ENCODE measurements at regions not wholly inside any gene's neighbourhood (a gene's known extent, or its start where the extent isn't known, plus 50 kb on each side); places are given as distances from the start of the nearest gene placed in this dataset.

DNA sequence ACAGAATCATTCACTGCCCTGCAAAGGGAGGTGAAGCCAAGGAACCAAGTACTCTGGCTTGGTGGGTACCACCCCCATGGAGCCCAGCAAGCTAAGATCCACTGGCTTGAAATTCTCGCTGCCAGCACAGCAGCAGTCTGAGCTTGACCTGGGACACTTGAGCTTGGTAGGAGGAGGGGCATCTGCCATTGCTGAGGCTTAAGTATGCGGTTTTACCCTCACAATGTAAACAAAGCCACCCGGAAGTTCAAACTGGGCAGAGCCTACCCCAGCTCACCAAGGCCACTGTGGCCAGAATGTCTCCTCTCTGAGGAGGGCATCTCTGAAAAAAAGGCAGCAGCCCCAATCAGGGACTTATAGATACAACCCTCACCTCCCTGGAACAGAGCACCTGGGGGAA, 1050.0 kb upstream of the GHITM start (continued):
- TF ChIP-seq, protein P1, sequence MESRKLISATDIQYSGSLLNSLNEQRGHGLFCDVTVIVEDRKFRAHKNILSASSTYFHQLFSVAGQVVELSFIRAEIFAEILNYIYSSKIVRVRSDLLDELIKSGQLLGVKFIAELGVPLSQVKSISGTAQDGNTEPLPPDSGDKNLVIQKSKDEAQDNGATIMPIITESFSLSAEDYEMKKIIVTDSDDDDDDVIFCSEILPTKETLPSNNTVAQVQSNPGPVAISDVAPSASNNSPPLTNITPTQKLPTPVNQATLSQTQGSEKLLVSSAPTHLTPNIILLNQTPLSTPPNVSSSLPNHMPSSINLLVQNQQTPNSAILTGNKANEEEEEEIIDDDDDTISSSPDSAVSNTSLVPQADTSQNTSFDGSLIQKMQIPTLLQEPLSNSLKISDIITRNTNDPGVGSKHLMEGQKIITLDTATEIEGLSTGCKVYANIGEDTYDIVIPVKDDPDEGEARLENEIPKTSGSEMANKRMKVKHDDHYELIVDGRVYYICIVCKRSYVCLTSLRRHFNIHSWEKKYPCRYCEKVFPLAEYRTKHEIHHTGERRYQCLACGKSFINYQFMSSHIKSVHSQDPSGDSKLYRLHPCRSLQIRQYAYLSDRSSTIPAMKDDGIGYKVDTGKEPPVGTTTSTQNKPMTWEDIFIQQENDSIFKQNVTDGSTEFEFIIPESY (IDR thresholded peaks at IDR 0.05; ENCODE audit: extremely low read depth, insufficient replicate concordance, low read length), result no peak
- TF ChIP-seq TCF7L2 (IDR thresholded peaks at IDR 0.05; ENCODE audit: borderline replicate concordance, extremely low read depth, insufficient read depth, insufficient read length), result no peak
- no peak for TF ChIP-seq RAD21 (IDR thresholded peaks at IDR 0.05; ENCODE audit: low read depth)

DNA sequence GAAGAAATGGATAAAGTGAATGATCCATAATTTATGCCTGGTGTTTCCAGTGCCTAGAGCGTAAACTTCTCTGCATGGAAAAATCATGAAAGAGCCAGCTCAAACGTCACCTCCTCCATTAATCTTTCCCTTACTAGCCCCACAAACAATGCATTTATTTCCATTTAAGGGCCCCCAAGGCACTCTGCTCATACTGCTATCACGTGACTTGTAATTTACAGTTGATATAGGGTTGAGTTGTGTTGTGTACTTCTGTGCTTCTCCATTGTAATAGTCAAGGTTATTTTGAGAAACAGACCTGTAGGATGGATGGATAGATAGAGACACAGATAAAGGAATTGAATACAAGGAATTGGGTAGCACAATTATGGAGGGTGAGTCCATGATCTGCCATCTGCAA, 1034.7 kb upstream of the GHITM start:
- RAD21 ChIA-PET (ENCODE audit: low non-redundant PET in 1 of 2, low total read pairs in 2 of 2, uncharacterized antibody in 2 of 2, unreplicated experiment in 2 of 2), result no interaction called here
- no peak overlapping the region for H2AFZ ChIP-seq (ENCODE audit: low read depth, low read length, poor library complexity, severe bottlenecking)
- BruUV-seq (replicated peaks), result no TSS peak

More for the DNA sequence above, 1034.7 kb upstream of the GHITM start:
- DNase-seq (ENCODE audit: low read depth, low spot score) (no peak), ATAC-seq (no peak)
- no peaks in the 10 kb centered on the region for H3K27me3 ChIP-seq (ENCODE audit: insufficient read depth, low read length)
- H4K20me1 ChIP-seq (ENCODE audit: insufficient read depth), result no peaks in the 10 kb centered on the region
- TF ChIP-seq POLR2AphosphoS5 (IDR thresholded peaks at IDR 0.05; ENCODE audit: low read depth, low read length), result no peak
- no peak for TF ChIP-seq EZH2 (IDR thresholded peaks at IDR 0.05)
- TF ChIP-seq, protein P2, sequence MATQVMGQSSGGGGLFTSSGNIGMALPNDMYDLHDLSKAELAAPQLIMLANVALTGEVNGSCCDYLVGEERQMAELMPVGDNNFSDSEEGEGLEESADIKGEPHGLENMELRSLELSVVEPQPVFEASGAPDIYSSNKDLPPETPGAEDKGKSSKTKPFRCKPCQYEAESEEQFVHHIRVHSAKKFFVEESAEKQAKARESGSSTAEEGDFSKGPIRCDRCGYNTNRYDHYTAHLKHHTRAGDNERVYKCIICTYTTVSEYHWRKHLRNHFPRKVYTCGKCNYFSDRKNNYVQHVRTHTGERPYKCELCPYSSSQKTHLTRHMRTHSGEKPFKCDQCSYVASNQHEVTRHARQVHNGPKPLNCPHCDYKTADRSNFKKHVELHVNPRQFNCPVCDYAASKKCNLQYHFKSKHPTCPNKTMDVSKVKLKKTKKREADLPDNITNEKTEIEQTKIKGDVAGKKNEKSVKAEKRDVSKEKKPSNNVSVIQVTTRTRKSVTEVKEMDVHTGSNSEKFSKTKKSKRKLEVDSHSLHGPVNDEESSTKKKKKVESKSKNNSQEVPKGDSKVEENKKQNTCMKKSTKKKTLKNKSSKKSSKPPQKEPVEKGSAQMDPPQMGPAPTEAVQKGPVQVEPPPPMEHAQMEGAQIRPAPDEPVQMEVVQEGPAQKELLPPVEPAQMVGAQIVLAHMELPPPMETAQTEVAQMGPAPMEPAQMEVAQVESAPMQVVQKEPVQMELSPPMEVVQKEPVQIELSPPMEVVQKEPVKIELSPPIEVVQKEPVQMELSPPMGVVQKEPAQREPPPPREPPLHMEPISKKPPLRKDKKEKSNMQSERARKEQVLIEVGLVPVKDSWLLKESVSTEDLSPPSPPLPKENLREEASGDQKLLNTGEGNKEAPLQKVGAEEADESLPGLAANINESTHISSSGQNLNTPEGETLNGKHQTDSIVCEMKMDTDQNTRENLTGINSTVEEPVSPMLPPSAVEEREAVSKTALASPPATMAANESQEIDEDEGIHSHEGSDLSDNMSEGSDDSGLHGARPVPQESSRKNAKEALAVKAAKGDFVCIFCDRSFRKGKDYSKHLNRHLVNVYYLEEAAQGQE (IDR thresholded peaks at IDR 0.05; ENCODE audit: low read depth), result no peak
- TF ChIP-seq EGR1 (IDR thresholded peaks at IDR 0.05; ENCODE audit: low read depth), result no peak
- TF ChIP-seq, protein P3, sequence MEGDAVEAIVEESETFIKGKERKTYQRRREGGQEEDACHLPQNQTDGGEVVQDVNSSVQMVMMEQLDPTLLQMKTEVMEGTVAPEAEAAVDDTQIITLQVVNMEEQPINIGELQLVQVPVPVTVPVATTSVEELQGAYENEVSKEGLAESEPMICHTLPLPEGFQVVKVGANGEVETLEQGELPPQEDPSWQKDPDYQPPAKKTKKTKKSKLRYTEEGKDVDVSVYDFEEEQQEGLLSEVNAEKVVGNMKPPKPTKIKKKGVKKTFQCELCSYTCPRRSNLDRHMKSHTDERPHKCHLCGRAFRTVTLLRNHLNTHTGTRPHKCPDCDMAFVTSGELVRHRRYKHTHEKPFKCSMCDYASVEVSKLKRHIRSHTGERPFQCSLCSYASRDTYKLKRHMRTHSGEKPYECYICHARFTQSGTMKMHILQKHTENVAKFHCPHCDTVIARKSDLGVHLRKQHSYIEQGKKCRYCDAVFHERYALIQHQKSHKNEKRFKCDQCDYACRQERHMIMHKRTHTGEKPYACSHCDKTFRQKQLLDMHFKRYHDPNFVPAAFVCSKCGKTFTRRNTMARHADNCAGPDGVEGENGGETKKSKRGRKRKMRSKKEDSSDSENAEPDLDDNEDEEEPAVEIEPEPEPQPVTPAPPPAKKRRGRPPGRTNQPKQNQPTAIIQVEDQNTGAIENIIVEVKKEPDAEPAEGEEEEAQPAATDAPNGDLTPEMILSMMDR (IDR thresholded peaks at IDR 0.05 in 2 of 3, conservative IDR thresholded peaks at IDR 0.05 in 1 of 3; ENCODE audit: borderline replicate concordance in 1 of 3, insufficient read depth in 1 of 3, low read depth in 2 of 3, low read length in 2 of 3), result no peak
- TF ChIP-seq ELF1 (IDR thresholded peaks at IDR 0.05; ENCODE audit: borderline replicate concordance, low read depth), result no peak
- TF ChIP-seq, protein P4, sequence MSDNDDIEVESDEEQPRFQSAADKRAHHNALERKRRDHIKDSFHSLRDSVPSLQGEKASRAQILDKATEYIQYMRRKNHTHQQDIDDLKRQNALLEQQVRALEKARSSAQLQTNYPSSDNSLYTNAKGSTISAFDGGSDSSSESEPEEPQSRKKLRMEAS (IDR thresholded peaks at IDR 0.05), result no peak
- no peak for TF ChIP-seq FOSL1 (IDR thresholded peaks at IDR 0.05; ENCODE audit: low read depth)
- TF ChIP-seq SIN3A (IDR thresholded peaks at IDR 0.05; ENCODE audit: low read depth), result no peak
- TF ChIP-seq POLR2A (IDR thresholded peaks at IDR 0.05; ENCODE audit: borderline replicate concordance, extremely low read depth, insufficient read depth, insufficient read length), result no peak
- TF ChIP-seq ZNF274 (IDR thresholded peaks at IDR 0.05; ENCODE audit: low read depth, low read length), result no peak
- no peak for TF ChIP-seq CBX3 (IDR thresholded peaks at IDR 0.05; ENCODE audit: low read depth)
- TF ChIP-seq JUND (IDR thresholded peaks at IDR 0.05), result no peak
- TF ChIP-seq, protein P1 (IDR thresholded peaks at IDR 0.05; ENCODE audit: extremely low read depth, insufficient replicate concordance, low read length), result no peak
- no peak overlapping the region for H3K4me2 ChIP-seq (ENCODE audit: low read length)
- no peak overlapping the region for H3K27ac ChIP-seq (ENCODE audit: low read depth, low read length)
- POLR2A ChIA-PET, result no interaction called here
- H3K4me3 ChIP-seq (replicated peaks in 1 of 2; ENCODE audit: low read depth in 1 of 2, low read length in 2 of 2), result no peak overlapping the region
- no peaks in the 10 kb centered on the region for H3K9me2 ChIP-seq (ENCODE audit: insufficient read depth)
- no peak overlapping the region for H3K9ac ChIP-seq (ENCODE audit: low read length)
- CTCF ChIA-PET, result no interaction called here
- no peaks in the 10 kb centered on the region for H3K4me1 ChIP-seq (ENCODE audit: control insufficient read depth in 1 of 2, insufficient read depth in 2 of 2, low read length in 2 of 2)
- H3K9me3 ChIP-seq (ENCODE audit: control insufficient read depth in 1 of 2, insufficient read depth in 1 of 2, low read depth in 1 of 2, low read length in 2 of 2), result peaks cover 12 to 16% of the 10 kb centered on the region in 2 experiments; a peak in 2 of 4 replicates
- H3K36me3 ChIP-seq (ENCODE audit: control insufficient read depth in 1 of 2, insufficient read depth in 2 of 2, low read length in 2 of 2), result no peaks in the 10 kb centered on the region
- intact Hi-C loops (cut with micrococcal nuclease), result no loop called here
- H3K79me2 ChIP-seq (ENCODE audit: insufficient read depth, low read length), result no peaks in the 10 kb centered on the region

Measured in HCT116 (cell line).